OCI-LY1 (cell line): ENCODE measurements at regions not wholly inside any gene's neighbourhood (a gene's known extent, or its start where the extent isn't known, plus 50 kb on each side); places are given as distances from the start of the nearest gene placed in this dataset.

ENCODE experiments used
- CTCF ChIP-seq: fragments of 200-600 bp; sonication (generic), shearing (Covaris generic); IDR thresholded peaks from 2 replicates; pipeline ENCODE4 v1.5.1; 2017; ENCODE audit warnings: mild to moderate bottlenecking, antibody characterized with exemption, low read length, moderate library complexity, mixed read lengths
- EZH2 ChIP-seq: fragments of 200-600 bp; sonication (generic), shearing (Covaris generic); IDR thresholded peaks from 2 replicates; pipeline ENCODE4 v1.8.0; 2017; ENCODE audit warnings: borderline replicate concordance, mixed run types, mild to moderate bottlenecking, antibody characterized with exemption, low read length, moderate library complexity, mixed read lengths

GRCh38 chr4:148986951-148987350 is 544.7 kb upstream of the NR3C2 start:
- no peak for TF ChIP-seq EZH2
- no peak for TF ChIP-seq CTCF
